A549 (cell line): ENCODE measurements at regions not wholly inside any gene's neighbourhood (a gene's known extent, or its start where the extent isn't known, plus 50 kb on each side); places are given as distances from the start of the nearest gene placed in this dataset.

Experiments used
- BHLHE40 ChIP-seq: IDR thresholded peaks from 2 replicates; pipeline ENCODE4 v1.6.1; 2012; ENCODE audit warnings: low read depth, low read length, inconsistent platforms
- CEBPB ChIP-seq, 2 experiments: fragments of >200 bp in 1 of 2; sonication (Bioruptor Twin) in 1 of 2; formaldehyde crosslinking in 1 of 2; IDR thresholded peaks; 2 replicates each; pipeline ENCODE4 v1.6.1; 2012 to 2016
- CHD4 ChIP-seq: fragments of 200-600 bp; sonication (generic); IDR thresholded peaks from 2 replicates; pipeline ENCODE4 v1.6.1; 2016; ENCODE audit warnings: antibody characterized with exemption, mild to moderate bottlenecking, borderline replicate concordance
- CTCF ChIP-seq: fragments of >200 bp; sonication (Bioruptor Twin); formaldehyde crosslinking; IDR thresholded peaks from 3 replicates; pipeline ENCODE4 v1.5.1; 2016
- EHF ChIP-seq: fragments of 250-450 bp; sonication (Bioruptor Pico); IDR thresholded peaks from 2 replicates; pipeline ENCODE4 v1.5.0; 2020; ENCODE audit warnings: mild to moderate bottlenecking
- EHMT2 ChIP-seq: fragments of 200-600 bp; sonication (generic); IDR thresholded peaks from 2 replicates; pipeline ENCODE4 v1.6.1; 2016; ENCODE audit warnings: antibody characterized with exemption, low read depth, mild to moderate bottlenecking, moderate library complexity
- ELK1 ChIP-seq: fragments of 150-350 bp; IDR thresholded peaks from 2 replicates; pipeline ENCODE4 v1.6.1; 2014; ENCODE audit warnings: low read depth, mild to moderate bottlenecking, low read length
- EP300 ChIP-seq, 2 experiments: fragments of >200 bp; sonication (Bioruptor Twin); formaldehyde crosslinking; IDR thresholded peaks; 2 replicates in 1 of 2; 3 replicates in 1 of 2; pipeline ENCODE4 v1.6.1; 2016 to 2017
- ESRRA ChIP-seq: fragments of 150-350 bp; IDR thresholded peaks from 2 replicates; pipeline ENCODE4 v1.6.1; 2014; ENCODE audit warnings: mild to moderate bottlenecking, low read length, borderline replicate concordance
- FOSB ChIP-seq: fragments of 250-450 bp; sonication (Bioruptor Pico); IDR thresholded peaks from 2 replicates; pipeline ENCODE4 v1.5.0; 2020; ENCODE audit warnings: mild to moderate bottlenecking, moderate library complexity
- FOXS1 ChIP-seq: fragments of 250-450 bp; sonication (Bioruptor Pico); IDR thresholded peaks from 2 replicates; pipeline ENCODE4 v1.5.0; 2020; ENCODE audit warnings: mild to moderate bottlenecking, moderate library complexity
- HDAC2 ChIP-seq: fragments of 200-600 bp; sonication (generic); IDR thresholded peaks from 2 replicates; pipeline ENCODE4 v1.6.1; 2016
- HEYL ChIP-seq: fragments of 250-450 bp; sonication (Bioruptor Pico); IDR thresholded peaks from 2 replicates; pipeline ENCODE4 v1.8.0; 2021; ENCODE audit warnings: mild to moderate bottlenecking, moderate library complexity
- HOXA7 ChIP-seq: fragments of 250-450 bp; sonication (Bioruptor Pico); IDR thresholded peaks from 2 replicates; pipeline ENCODE4 v1.5.0; 2020; ENCODE audit warnings: mild to moderate bottlenecking, moderate library complexity
- HOXB13 ChIP-seq: fragments of 250-450 bp; sonication (Bioruptor Pico); IDR thresholded peaks from 2 replicates; pipeline ENCODE4 v1.5.0; 2020; ENCODE audit warnings: low read depth, mild to moderate bottlenecking, moderate library complexity
- KDM5A ChIP-seq: fragments of 200-600 bp; sonication (generic); IDR thresholded peaks from 2 replicates; pipeline ENCODE4 v1.6.1; 2016; ENCODE audit warnings: antibody characterized with exemption, mild to moderate bottlenecking
- MAFK ChIP-seq: fragments of 450-650 bp; IDR thresholded peaks from 2 replicates; pipeline ENCODE4 v1.6.1; 2014; ENCODE audit not compliant: partially characterized antibody
- MYC ChIP-seq: IDR thresholded peaks from 2 replicates; pipeline ENCODE4 v1.6.1; 2012; ENCODE audit warnings: mild to moderate bottlenecking, inconsistent platforms, low read length, improper control_type of control experiment, borderline replicate concordance
- NPAS2 ChIP-seq: fragments of 250-450 bp; sonication (Bioruptor Pico); IDR thresholded peaks from 2 replicates; pipeline ENCODE4 v1.8.0; 2022; ENCODE audit warnings: mild to moderate bottlenecking, moderate library complexity, borderline replicate concordance
- NR3C1 ChIP-seq: fragments of >200 bp; sonication (Bioruptor Twin); formaldehyde crosslinking; IDR thresholded peaks from 3 replicates; pipeline ENCODE4 v1.6.1; 2017
- PHF8 ChIP-seq: fragments of 200-600 bp; sonication (generic); IDR thresholded peaks from 2 replicates; pipeline ENCODE4 v1.6.1; 2016; ENCODE audit warnings: low read depth, mild to moderate bottlenecking, antibody characterized with exemption, moderate library complexity, borderline replicate concordance
- RARB ChIP-seq: fragments of 250-450 bp; sonication (Bioruptor Pico); IDR thresholded peaks from 2 replicates; pipeline ENCODE4 v1.8.0; 2021; ENCODE audit warnings: mild to moderate bottlenecking, moderate library complexity
- ZC3H11A ChIP-seq: fragments of 450-650 bp; IDR thresholded peaks from 2 replicates; pipeline ENCODE4 v1.6.1; 2014; ENCODE audit warnings: antibody characterized with exemption, mild to moderate bottlenecking
- ZFP36 ChIP-seq: fragments of 450-650 bp; IDR thresholded peaks from 2 replicates; pipeline ENCODE4 v1.6.1; 2014; ENCODE audit warnings: borderline replicate concordance; ENCODE audit not compliant: partially characterized antibody
- ZSCAN20 ChIP-seq: fragments of 250-450 bp; sonication (Bioruptor Pico); IDR thresholded peaks from 2 replicates; pipeline ENCODE4 v1.8.0; 2022; ENCODE audit warnings: mild to moderate bottlenecking, moderate library complexity
- TF ChIP-seq, protein P1 (sequence below): fragments of >200 bp; sonication (Bioruptor Twin); formaldehyde crosslinking; IDR thresholded peaks from 3 replicates; pipeline ENCODE4 v1.6.1; 2016
- TF ChIP-seq, protein P2 (sequence below): IDR thresholded peaks from 2 replicates; pipeline ENCODE4 v1.6.1; 2012
- TF ChIP-seq, protein P3 (sequence below): fragments of >200 bp; sonication (Bioruptor Twin); formaldehyde crosslinking; IDR thresholded peaks from 2 replicates; pipeline ENCODE4 v1.6.1; 2016

DNA sequence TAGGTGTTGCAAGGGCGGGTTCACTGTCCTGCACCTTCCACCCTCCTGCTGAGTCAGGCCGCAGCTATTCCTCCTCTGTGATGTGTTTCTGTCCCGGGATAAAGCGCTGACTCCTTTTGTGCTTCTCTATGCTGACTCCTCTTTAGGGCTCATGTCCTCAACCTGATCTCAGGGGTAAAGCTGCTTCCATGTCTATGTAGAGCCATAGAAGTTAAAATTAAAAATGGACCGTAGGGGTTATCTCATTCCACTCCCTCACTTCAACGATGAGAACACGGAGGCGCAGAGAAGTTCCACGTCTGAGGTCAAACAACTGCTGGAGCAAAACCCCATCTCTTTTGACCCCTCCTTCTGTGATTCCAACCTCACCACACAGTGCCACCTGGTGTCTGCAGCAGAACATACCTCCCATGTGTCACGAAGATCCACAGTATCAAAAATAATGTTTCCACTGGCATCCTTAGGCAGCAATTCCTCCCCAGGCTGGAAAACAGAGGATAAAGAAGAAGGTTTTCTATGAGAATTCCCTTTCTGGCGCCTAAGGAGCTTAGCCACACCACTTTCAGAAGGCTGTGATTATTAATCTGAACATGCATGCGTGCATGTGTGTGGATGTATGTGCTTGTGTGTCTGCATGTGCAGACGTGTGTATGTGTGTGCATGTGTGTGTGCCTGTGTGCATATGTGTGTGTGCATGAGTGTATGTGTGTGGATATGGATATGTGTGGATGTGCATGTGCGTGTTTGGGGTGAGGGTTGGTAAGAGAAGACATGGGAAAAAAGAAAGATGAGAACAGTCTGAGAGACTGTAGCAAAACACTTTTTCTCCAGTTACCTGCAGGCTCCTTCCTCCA is 81.2 kb upstream of the UCN3 start (continued):
- TF ChIP-seq FOSB (CRISPR knock-in tag) (no peak), FOXS1 (CRISPR knock-in tag) (no peak), CHD4 (no peak), ELK1 (no peak), EHF (CRISPR knock-in tag) (peak; percentile 77; the same call in 1 of the 2 replicates), CEBPB (IDR thresholded peaks at IDR 0.05) (no peak; a peak in 1 of 4 replicates), KDM5A (no peak), ZSCAN20 (CRISPR knock-in tag) (no peak), HOXA7 (CRISPR knock-in tag) (no peak), MAFK (peak; percentile 80), BHLHE40 (no peak), ZC3H11A (no peak), EP300 (IDR thresholded peaks at IDR 0.05) (0 out of 5 replicates have a peak, but pooled peaks of 1 of the 2 experiments have one; percentile 27), NR3C1 (no peak), ZFP36 (no peak), CTCF (peak; percentile 86), PHF8 (no peak), HOXB13 (no peak; the same call in 1 of the 2 replicates), HDAC2 (no peak), HEYL (0 out of 2 replicates have a peak, but pooled peaks have one; percentile 29), RARB (CRISPR knock-in tag) (no peak), MYC (no peak), NPAS2 (CRISPR knock-in tag) (no peak), ESRRA (no peak), EHMT2 (no peak)
- TF ChIP-seq, protein P1, sequence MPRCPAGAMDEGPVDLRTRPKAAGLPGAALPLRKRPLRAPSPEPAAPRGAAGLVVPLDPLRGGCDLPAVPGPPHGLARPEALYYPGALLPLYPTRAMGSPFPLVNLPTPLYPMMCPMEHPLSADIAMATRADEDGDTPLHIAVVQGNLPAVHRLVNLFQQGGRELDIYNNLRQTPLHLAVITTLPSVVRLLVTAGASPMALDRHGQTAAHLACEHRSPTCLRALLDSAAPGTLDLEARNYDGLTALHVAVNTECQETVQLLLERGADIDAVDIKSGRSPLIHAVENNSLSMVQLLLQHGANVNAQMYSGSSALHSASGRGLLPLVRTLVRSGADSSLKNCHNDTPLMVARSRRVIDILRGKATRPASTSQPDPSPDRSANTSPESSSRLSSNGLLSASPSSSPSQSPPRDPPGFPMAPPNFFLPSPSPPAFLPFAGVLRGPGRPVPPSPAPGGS, result no peak
- TF ChIP-seq, protein P2, sequence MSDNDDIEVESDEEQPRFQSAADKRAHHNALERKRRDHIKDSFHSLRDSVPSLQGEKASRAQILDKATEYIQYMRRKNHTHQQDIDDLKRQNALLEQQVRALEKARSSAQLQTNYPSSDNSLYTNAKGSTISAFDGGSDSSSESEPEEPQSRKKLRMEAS, result peak; percentile 86
- TF ChIP-seq, protein P3, sequence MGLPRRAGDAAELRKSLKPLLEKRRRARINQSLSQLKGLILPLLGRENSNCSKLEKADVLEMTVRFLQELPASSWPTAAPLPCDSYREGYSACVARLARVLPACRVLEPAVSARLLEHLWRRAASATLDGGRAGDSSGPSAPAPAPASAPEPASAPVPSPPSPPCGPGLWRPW, result no peak
